GM12878 (cell line): ENCODE measurements at regions not wholly inside any gene's neighbourhood (a gene's known extent, or its start where the extent isn't known, plus 50 kb on each side); places are given as distances from the start of the nearest gene placed in this dataset.

Experiments used
- ATAC-seq: fragments of 200-7000 bp; cut with Tn5 transposase; 3 replicates; pipeline ENCODE4 v1.9.1; 2020; ENCODE audit warnings: mild to moderate bottlenecking, moderate library complexity
- BruUV-seq: library from RNA; stranded (reverse); fragments of 400-500 nt; replicated peaks from 2 replicates; lab custom pipeline; 2021; lab: Mats Ljungman, UMichigan
- CTCF ChIA-PET: fragments of 300-600 bp; sonication (Branson Sonifier 250); formaldehyde crosslinking; extraction: SDS; loops from one replicate; lab custom pipeline; 2021; ENCODE audit warnings: inconsistent platforms; lab: Yijun Ruan, JAX
- POLR2A ChIA-PET: fragments of 350-600 bp; formaldehyde crosslinking; extraction: SDS; loops from one replicate; lab custom pipeline; 2021; ENCODE audit warnings: inconsistent platforms; lab: Charles Lee
- RAD21 ChIA-PET: fragments of 300-600 bp; sonication (Branson Sonifier 250); formaldehyde crosslinking; loops from one replicate; lab custom pipeline; 2023; ENCODE audit warnings: antibody characterized with exemption; ENCODE audit not compliant: unreplicated experiment; lab: Charles Lee
- SMC1A ChIA-PET: fragments of 300-600 bp; sonication (Branson Sonifier 250); formaldehyde crosslinking; loops from one replicate; lab custom pipeline; 2023; ENCODE audit not compliant: unreplicated experiment, uncharacterized antibody; lab: Charles Lee
- DNase-seq: peaks from one replicate; pipeline ENCODE4 v3.0.0-alpha.2; 2011; ENCODE audit warnings: low read depth, low spot score
- FAIRE-seq: peaks from 3 replicates; lab custom pipeline; 2011; peaks lifted over from hg19 to GRCh38; lab: Jason Lieb, UNC
- H2AFZ ChIP-seq: 2 replicates; pipeline ENCODE4 v1.6.0; 2011; ENCODE audit warnings: low read depth, low read length, control low read depth; ENCODE audit not compliant: control insufficient read depth
- H3K27ac ChIP-seq: 2 replicates; pipeline ENCODE4 v1.5.1; 2011; ENCODE audit warnings: control low read depth; ENCODE audit not compliant: control insufficient read depth, insufficient read depth
- H3K27me3 ChIP-seq, 2 experiments: replicated peaks in 1 of 2; 2 replicates each; pipeline versions ENCODE4 v1.6.0 to v1.6.1; 2011; ENCODE audit warnings: low read length in 1 of 2; ENCODE audit not compliant: control insufficient read depth in 2 of 2, insufficient read depth in 2 of 2
- H3K36me3 ChIP-seq, 2 experiments: 2 replicates each; pipeline ENCODE4 v1.5.1; 2011; ENCODE audit warnings: low read length in 1 of 2; ENCODE audit not compliant: control insufficient read depth in 2 of 2, insufficient read depth in 2 of 2
- H3K4me1 ChIP-seq: 2 replicates; pipeline ENCODE4 v1.6.1; 2011; ENCODE audit warnings: mild to moderate bottlenecking, low read length, moderate library complexity, mixed read lengths; ENCODE audit not compliant: control insufficient read depth, insufficient read depth
- H3K4me2 ChIP-seq: 2 replicates; pipeline ENCODE4 v1.6.0; 2011; ENCODE audit warnings: control low read depth; ENCODE audit not compliant: control insufficient read depth, insufficient read depth
- H3K4me3 ChIP-seq: fragments of 200-600 bp; sonication (generic); 2 replicates; pipeline ENCODE4 v1.5.1; 2016
- H3K79me2 ChIP-seq: 2 replicates; pipeline ENCODE4 v1.6.0; 2011; ENCODE audit warnings: low read length; ENCODE audit not compliant: control insufficient read depth, insufficient read depth
- H3K9ac ChIP-seq: 2 replicates; pipeline ENCODE4 v1.8.0; 2011; ENCODE audit warnings: low read length, control low read depth, mixed read lengths; ENCODE audit not compliant: control insufficient read depth, insufficient read depth
- H3K9me3 ChIP-seq: replicated peaks from 3 replicates; pipeline ENCODE4 v1.5.1; 2011; ENCODE audit warnings: mild to moderate bottlenecking, low read length; ENCODE audit not compliant: control insufficient read depth, insufficient read depth
- H4K20me1 ChIP-seq: 2 replicates; pipeline ENCODE4 v1.6.0; 2011; ENCODE audit not compliant: control insufficient read depth, insufficient read depth
- BHLHE40 ChIP-seq, 2 experiments: fragments of 450-650 bp in 1 of 2; IDR thresholded peaks; 2 replicates each; pipeline ENCODE4 v1.6.1; 2011 to 2017; ENCODE audit warnings: low read depth in 2 of 2, borderline replicate concordance in 1 of 2, improper control_type of control experiment in 1 of 2, low read length in 1 of 2, mild to moderate bottlenecking in 1 of 2
- GABPA ChIP-seq: IDR thresholded peaks from 2 replicates; pipeline ENCODE4 v1.6.1; 2014; ENCODE audit warnings: antibody characterized with exemption, low read depth, mild to moderate bottlenecking, inconsistent platforms
- IRF3 ChIP-seq: fragments of 450-650 bp; IDR thresholded peaks from 2 replicates; pipeline ENCODE4 v1.6.1; 2014; ENCODE audit warnings: mild to moderate bottlenecking
- LARP7 ChIP-seq: fragments of 450-650 bp; IDR thresholded peaks from 2 replicates; pipeline ENCODE4 v1.6.1; 2017; ENCODE audit warnings: mild to moderate bottlenecking
- POLR2A ChIP-seq: IDR thresholded peaks from 2 replicates; pipeline ENCODE4 v1.6.1; 2011; ENCODE audit warnings: low read depth, mild to moderate bottlenecking, low read length
- SPI1 ChIP-seq: IDR thresholded peaks from 2 replicates; pipeline ENCODE4 v1.6.1; 2011; ENCODE audit warnings: low read depth, mild to moderate bottlenecking, low read length, moderate library complexity, borderline replicate concordance; ENCODE audit not compliant: insufficient read depth
- SREBF2 ChIP-seq: IDR thresholded peaks from 2 replicates; pipeline ENCODE4 v1.6.1; 2012; ENCODE audit warnings: mild to moderate bottlenecking, low read length
- SUZ12 ChIP-seq: fragments of 200-600 bp; sonication (generic); IDR thresholded peaks from one replicate; pipeline ENCODE4 v1.6.1; 2018; ENCODE audit warnings: antibody characterized with exemption, mild to moderate bottlenecking; ENCODE audit not compliant: unreplicated experiment
- YY1 ChIP-seq: IDR thresholded peaks from 2 replicates; pipeline ENCODE4 v1.6.1; 2011; ENCODE audit warnings: low read depth, mild to moderate bottlenecking, low read length
- ZNF384 ChIP-seq: IDR thresholded peaks from 2 replicates; pipeline ENCODE4 v1.6.1; 2012; ENCODE audit warnings: low read depth, mild to moderate bottlenecking, low read length, improper control_type of control experiment, borderline replicate concordance
- WGBS: methylation state at CpG from one replicate; pipeline ENCODE4 v1.1.6; 2016; ENCODE audit warnings: low lambda C conversion rate; ENCODE audit not compliant: insufficient replicate concordance, insufficient coverage; ENCODE audit errors: missing lambda C conversion rate; 5-methylcytosine and 5-hydroxymethylcytosine counted together
- in situ Hi-C: fragments of 300-500 bp; cut with MboI; formaldehyde crosslinking; loops from 9 replicates; pipeline ENCODE4 v1.14.3; 2018; ENCODE audit warnings: mixed read lengths
- intact Hi-C: fragments of 100-400 bp; cut with micrococcal nuclease; formaldehyde crosslinking; loops from one replicate; pipeline ENCODE4 v1.14.2; 2022; ENCODE audit not compliant: unreplicated experiment

GRCh38 chr2:234343372-234343771 lies 153.5 kb downstream of the ARL4C start (continued):
- TF ChIP-seq BHLHE40 (IDR thresholded peaks at IDR 0.05; ENCODE audit: borderline replicate concordance in 1 of 2, low read depth in 2 of 2, low read length in 1 of 2), result no peak

- no peaks in the 10 kb centered on the region for H3K4me1 ChIP-seq
- H3K79me2 ChIP-seq, result no peaks in the 10 kb centered on the region
- H3K4me3 ChIP-seq, result no peak overlapping the region
- ChIA-PET RAD21 (no interaction called here), CTCF (interaction anchor here (0.6 kb wide), 1 partner anchor 8 kb away, joined by 3 read pairs; no protein-coding TSS in a partner anchor), SMC1A (no interaction called here), POLR2A (no interaction called here)
- intact Hi-C loops, result no loop called here
- in situ Hi-C loops, result no loop called here
- H3K36me3 ChIP-seq, result no peaks in the 10 kb centered on the region
- no peak overlapping the region for H3K9ac ChIP-seq
- WGBS, result 75% methylated on average over 11 of the region's 11 CpGs
- H3K27me3 ChIP-seq, result no peaks in the 10 kb centered on the region
- H4K20me1 ChIP-seq, result no peaks in the 10 kb centered on the region
- no peak for FAIRE-seq
- TF ChIP-seq YY1, result no peak
- no peak for TF ChIP-seq SUZ12
- TF ChIP-seq GABPA, result no peak
- TF ChIP-seq POLR2A, result no peak
- no peak for TF ChIP-seq LARP7
- no peak for TF ChIP-seq SREBF2
- no peak for TF ChIP-seq IRF3
- TF ChIP-seq ZNF384, result no peak
- TF ChIP-seq SPI1, result no peak
- no peak for DNase-seq
- no peaks in the 10 kb centered on the region; the same call in 2 of the 3 replicates for H3K9me3 ChIP-seq
- no peak overlapping the region for H2AFZ ChIP-seq
- BruUV-seq, result no TSS peak
- no peak for ATAC-seq
- H3K4me2 ChIP-seq, result no peak overlapping the region
- H3K27ac ChIP-seq, result no peak overlapping the region
Measured at GRCh38 chr2:234341306-234341985, 155.4 kb downstream of the ARL4C start.
